HG03571 (cell line): ENCODE measurements at regions not wholly inside any gene's neighbourhood (a gene's known extent, or its start where the extent isn't known, plus 50 kb on each side); places are given as distances from the start of the nearest gene placed in this dataset.

ENCODE experiments used
- ATAC-seq: cut with Tn5 transposase; IDR thresholded peaks from one replicate; pipeline ENCODE4 v1.9.1; 2021; ENCODE audit not compliant: unreplicated experiment

DNA sequence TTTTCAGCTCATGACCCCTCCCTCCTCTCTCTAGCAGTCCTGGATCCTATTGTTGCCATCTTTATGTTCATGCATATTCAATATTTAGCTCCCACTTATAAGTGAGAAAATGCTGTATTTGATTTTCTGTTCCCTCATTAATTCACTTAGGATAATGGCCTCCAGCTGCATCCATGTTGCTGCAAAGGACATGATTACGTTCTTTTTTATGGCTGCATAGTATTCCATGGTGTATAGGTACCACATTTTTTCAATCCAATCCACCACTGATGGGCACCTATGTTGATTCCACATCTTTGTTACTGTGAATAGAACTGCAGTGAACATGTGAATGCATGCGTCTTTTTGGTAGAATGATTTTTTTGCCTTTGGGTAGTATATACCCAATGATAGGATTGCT is 188.4 kb downstream of the FOXL1 start:
- ATAC-seq, result no peak

DNA sequence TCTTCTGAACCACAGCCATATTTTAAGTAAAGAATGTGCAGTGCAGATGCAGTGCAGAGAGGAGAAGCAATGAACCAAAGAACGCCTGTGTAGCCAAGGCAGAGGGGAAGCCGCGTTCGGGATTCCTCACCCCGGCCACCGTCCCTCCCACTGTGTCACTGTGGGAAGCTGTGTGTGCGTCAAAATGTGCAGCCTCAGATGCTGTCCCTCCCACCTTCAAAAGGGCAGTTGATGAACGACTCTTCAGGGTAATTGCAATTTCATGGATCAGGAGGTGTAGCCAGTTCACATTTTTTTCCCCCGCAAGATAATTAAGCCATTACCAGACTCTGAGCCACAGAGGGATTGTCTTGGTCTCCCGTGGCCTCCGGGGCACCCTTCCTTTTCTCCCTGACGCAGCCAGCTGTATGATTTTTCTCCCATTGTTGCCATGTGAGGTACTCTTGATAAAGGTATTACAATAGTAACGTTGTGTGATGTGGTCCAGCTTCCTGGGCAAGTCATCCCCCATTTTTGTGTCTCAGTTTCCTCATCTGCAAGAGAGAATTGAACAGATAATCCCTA is 190.0 kb downstream of the FOXL1 start:
- no peak for ATAC-seq

DNA sequence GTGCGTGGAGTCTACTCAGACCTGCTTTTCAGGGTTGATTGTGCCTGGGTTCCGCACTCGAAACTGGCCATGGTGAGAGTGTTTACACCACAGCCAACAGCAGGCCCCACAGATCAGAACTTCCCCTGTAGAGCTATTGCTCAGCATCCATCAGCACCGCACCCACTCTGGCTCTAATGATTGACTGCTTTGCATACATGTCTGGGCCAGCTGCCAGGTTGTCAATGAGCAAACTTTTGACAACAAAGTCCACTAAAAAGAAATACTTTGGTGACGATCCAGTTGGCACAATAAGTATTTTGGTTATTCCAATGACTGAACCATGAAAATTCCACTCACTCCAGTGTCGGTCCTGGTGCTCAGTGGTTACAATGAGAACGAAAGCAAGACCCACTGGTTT is 190.7 kb downstream of the FOXL1 start:
- no peak for ATAC-seq

DNA sequence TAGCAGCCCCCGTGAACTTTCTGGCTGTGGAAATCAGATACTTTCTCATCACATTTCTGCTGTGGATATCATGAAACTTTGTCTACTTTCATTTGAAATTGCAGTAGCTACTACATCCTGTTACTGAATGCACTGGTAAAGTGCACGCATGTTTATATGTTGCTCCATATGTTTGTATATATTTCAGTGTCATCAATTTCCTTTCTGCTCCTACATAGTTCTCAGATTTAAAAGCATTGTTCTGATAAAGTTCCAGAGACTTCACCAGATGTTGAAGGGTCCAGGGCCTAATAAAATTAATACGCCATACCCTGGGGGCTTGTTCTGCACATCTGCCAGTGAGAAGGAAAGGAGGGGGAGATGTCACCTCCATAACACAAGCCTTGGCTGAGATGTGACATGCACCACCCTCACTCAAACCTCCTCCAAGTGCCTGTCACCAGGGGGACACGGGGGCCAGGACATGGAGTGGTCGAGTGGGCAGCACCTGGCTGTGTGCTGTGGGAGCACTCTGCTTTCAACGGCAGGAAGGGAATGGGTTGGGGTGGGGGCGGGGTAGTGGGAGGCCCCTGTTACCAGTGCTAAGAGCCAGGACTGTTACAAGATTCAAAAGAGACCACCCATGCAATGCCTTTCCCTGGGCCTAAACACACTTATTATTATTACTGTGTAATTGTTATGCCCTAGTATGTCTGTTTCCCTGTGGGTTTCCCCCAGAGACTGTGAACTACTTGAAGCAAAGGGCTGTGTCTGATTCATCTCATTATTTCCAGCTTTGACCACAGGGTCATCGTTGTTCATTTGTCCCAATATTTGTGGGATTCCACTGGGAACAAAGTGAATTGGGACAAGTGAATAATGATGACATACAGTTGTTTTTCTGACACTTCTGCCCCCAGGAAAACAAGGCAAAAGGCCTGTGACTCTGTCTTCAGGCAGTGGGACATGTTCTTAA is 193.4 kb downstream of the FOXL1 start:
- ATAC-seq, result no peak

DNA sequence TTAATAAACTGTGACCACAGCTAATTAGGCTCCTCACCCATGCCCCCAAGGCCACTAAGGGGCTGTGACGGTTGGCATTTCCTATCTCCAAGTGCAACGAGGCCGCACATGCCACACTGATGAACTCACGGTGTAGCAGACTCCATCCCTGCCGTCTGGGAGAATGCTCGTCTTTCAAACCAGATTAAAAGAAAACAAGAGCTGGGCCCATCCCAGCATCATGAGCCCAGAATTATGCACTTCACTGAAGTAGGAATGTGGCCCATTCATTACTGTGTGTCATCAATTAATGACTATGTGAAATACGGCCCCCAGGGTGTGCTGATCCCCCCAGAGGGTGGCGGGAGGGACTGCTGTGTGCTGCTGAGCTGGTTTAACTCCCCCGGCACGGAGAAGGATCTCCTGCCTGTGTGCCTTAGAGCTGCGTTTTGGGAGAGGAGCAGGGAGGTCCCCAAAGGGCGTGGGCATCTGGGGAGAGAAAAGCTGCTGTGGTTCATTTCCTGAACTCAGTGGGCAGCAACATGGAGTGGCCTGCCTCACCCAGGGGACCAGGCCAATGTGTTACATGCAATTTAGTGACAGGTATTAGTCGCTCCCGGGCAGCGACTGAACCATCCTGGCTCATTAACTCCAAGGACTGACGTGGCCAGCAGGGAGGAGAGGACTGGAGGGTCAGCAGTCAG is 194.5 kb downstream of the FOXL1 start:
- no peak for ATAC-seq

DNA sequence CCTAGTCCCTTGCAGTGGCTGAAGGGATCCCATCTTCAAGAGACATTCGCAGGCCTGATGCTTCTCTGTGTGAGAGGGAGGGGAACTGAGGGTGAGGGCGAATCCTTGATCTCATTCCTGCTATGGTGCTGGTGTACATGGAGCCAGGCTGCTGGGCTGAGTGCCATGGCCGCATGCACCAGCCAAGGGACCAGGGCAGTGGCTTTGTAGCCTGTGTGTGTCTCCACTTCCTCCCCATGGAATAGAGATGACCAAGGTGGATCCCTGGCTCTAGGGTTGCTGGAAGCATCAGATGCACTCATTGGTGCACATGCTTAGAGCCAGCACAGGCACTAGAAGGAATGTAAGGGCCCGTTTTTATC is 195.0 kb downstream of the FOXL1 start:
- no peak for ATAC-seq

DNA sequence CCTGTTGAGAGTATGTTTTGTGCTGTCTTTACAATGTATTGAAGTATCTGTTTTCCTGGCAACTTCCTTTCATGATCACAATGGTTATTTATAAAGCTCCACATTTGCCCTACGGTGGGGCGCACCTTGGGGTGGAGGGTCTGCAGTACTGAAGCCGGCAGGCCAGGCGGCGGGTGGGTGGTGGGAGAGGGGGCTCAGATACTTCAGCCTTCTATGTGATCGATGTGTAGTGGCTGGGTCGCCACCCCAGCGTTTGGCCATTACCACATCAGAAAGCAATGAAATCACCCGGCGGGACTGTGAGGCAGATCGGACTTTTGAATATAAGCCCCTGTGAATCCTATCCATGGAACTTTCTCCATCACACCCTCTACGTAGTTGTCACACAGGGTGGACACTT is 196.6 kb downstream of the FOXL1 start:
- no peak for ATAC-seq

DNA sequence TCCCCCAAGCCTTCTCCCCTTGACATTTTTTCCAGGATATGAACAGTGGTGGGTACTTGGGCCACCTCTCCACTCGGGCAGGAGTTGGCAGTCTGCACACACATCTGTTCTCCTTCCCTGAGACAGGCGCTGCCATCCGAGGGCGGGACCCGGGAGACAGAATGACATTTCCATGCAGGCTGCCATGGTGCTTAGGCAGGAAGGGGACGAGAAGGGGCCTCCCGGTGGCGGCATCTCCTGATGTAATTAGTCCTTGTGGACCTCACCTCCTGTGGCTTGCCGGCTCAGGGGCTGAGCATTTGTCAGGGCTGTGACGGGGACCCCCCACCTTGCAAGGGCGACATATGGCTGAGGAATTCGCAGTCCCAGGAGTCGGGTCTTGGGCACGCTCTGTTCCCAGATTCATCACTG is 197.2 kb downstream of the FOXL1 start:
- no peak for ATAC-seq

DNA sequence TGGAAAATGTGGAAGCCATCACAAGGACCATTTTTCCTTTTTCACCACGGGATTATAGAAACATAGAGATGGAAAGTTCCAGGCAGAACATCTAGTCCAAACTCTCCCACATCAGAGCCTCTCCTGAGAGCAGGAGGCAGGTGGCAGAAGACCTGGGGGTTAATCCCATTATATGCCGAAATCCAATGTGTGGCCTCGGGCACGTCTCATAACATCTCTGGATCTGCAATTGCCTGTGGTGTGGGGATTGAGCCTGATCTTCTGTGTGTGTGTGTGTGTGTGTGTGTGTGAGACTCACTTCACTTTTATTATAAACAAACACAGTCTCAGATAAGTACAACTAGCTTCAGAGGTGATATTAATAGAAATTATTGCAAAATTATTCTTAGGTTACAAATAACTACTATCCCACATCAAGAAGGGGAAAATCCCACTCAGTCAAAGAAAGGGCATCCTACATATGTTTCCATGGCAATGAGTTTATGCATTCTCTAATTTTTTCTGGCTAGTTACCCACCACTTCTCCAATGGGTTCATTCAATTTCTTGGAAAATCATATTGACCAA is 199.1 kb downstream of the FOXL1 start:
- ATAC-seq, result no peak

DNA sequence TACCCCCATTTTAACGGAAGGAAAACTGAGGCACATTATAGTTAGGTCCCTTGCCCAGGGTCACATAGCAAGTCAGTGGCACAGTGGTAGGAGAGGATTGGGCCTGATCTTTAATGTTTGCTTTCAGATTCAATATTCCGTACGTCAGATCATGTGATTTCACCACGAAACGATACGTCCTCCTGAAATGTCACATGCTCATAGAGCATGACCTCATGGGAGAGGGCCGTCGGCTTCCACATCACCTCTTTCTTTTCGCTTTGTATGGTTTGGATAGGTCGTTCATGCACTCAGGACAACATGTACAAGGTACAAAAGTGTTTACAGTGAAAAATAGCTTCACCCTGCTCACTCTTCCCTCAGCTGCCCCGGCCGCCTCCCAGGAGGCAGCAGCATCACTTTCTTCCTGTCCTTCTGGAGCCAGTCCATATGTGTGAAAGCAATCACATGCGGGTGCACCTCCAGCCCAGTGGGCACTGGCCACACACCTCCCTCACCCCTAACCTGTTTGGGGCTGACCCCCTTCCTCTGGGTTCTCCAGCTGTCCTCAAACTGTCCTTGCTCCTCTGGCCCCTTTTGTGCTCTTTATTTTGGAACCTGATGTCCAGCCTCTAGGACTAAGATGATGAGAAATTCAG is 199.9 kb downstream of the FOXL1 start:
- no peak for ATAC-seq

DNA sequence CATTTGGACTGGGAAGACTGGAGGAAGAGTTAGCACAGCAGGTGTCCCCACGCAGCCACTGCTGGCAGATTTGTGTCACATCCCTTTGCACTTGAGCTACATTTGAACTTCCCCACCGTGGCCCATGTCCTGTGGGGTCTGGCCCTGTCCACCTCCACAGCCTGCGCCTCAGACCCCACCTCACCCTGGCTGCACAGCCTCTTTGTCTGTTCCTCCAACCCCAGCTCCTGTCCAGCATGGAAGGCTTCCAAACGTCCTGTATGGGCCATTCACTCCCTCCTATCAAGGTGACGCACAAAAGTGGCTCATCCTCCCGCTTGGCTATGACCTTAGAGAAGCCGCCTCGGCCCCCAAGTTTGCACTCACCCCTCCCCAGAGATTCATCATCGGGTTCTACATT is 200.6 kb downstream of the FOXL1 start:
- no peak for ATAC-seq

DNA sequence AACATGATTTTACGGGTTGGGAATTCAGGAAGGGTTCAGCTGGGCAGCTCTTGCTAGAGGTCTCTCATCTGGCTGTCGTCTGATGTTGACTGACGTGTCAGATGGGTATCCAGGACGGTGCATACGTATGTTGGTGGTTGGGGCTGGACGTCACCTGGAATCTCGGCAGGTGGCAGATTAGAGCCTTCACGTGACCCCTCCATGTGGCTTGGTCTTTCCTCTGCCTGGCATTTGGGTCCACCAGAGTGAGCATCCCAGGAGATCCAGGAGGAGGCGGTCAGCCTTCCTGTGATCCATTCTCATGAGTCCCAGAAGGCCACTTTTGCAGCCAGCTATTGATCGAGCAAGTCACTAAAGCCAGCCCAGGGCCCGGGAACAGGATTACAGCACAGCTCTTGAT is 202.7 kb downstream of the FOXL1 start:
- no peak for ATAC-seq

DNA sequence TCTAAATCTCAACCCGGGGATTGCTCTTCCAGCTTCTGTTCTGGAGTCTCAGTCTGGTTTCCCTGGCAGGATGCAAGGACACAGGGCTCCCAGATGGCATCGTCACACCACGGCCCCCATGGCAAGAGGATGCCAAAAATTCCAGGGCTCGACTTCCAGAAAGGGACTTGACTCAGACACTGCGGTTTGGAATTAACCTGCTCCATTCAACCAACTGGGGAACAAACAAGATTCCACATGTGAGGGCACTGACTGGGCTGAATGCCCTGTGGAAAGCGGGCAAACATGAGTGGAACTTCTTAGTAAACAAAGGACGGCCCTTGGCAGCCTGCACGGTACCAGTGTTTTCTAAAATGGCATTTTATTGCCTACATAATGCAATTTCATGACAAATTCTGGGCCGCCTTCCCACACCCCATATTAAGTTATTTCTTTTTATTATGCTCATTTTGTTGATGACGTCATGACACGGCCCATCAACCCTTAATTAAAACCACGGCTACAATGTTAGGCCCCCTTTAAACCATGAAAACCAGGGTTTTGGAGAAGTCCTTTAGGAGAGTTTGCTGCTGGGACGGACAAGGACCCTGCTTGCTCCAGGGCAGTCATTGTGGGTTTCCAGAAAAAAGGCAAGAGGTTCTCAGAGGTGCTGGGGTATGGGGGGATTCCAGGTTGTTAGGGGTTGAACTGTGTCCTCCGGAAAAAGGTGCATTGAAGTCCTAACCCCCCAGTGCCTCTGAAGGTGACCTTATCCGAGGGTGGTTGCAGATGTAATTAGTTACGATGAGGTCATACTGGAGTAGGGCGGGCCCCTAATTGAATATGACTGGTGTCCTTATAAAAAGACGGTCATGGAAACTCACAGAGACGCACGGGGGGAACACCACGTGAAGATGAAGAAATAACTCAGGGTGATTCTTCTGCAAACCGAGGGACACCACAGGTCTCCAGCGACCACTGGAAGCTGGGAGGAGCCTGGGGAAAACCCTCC is 205.6 kb downstream of the FOXL1 start:
- ATAC-seq, result no peak

DNA sequence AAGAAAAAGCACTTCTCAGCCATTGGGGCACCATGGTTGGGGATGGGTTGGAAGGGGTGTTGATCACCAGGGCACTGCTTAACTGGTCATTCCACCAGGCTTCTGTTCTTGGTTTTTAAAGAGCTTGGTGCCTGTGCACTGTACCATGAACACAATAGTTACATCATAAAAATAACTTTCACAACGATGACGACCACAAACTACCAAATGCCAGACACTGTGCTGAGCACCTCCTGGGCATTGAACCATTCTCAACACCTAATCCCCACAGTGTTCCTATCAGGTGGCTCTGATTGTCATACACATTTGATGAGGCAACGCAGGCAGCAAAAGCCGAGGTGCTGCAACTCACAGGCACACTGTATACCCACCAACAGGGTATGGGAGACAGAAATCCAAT is 208.0 kb downstream of the FOXL1 start:
- ATAC-seq, result no peak

DNA sequence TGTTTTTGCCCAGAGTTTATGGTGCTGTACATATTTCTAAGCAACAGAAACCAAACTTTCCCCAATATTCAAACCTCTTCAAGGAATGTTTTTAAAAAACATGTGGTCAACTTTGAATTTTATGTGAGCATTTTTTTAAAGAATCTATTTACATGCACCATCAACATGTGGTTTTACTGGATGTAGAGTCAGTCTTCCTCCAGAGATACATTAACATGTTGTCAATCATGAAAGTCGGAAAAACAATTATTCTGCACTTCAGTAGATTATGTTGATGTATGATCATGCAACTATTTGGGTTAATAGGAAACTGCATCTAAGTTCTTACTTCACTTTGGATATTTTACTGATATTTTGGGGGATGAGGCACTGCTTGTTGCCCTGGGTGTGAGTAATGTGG is 208.6 kb downstream of the FOXL1 start:
- no peak for ATAC-seq

DNA sequence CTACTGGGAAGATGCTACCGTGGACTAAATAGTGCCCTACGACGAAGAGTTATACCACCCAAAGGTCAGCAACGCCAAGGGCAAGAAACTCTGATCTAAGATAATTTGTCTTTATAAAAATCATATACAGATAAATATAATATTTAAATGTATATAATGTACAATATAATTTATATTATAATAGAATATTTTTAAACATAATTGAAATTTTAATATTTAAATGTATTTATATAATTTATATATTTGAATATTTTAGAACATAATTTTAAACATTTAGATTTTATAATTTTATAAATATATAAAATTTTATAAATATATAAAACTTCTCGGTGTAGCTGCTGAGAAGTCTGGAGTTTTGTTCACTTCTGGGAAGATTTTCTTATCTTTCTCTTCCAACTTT is 209.2 kb downstream of the FOXL1 start:
- ATAC-seq, result no peak

DNA sequence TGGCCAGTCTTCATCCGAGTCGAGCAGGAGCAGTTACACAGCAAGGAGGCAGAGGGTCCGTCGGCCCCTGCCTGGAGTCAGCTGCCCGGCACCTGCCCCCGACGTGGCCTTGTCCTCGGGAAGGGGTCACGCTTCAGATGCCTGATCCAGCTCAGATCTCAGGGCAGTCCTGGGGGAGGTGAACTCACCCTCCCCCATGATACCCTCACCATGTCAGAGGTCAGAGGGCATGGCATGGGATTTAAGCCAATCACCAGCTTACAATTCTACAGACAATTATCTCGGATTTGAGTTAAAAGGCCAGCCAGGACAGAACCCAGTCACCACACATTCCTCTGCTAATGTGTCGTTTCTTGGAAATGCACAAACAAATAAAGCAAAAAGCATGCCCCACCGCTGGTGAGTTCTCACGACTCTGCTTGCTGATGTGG is 211.3 kb downstream of the FOXL1 start:
- ATAC-seq, result no peak

DNA sequence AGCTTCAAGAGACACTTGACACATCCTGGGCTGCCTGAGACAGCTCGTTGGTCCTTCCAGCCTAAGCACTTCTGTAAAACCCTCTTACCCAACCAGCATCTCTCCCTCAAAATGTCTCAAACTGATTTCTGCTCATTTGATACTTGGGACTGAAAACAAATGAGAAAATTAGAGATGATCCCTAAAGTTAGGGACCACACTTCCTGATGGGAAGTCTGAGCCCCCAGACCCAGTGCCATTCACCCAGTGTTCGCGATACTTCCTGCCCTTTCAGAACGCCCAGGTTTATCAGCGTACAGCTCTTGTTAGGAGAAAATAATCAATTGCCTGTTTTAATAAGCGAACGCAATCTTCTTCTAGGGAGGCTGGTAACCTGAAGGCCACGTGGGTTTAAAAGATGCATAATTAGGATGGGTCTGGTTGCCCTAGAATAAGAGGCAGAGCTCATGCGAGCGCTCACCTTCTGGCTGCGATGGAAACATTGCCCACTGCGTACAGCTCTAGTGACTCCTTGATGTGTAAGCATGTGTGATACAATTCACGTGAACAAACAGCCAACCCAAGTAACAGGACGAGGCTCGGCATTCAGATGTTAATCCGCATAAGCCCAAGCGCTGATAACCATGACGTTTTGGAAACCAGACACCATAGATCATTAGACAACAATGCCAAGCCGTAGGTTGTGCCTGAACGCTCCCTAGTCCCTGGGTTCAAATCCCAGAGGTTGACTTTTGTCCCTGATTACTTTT is 213.1 kb downstream of the FOXL1 start:
- ATAC-seq, result no peak

DNA sequence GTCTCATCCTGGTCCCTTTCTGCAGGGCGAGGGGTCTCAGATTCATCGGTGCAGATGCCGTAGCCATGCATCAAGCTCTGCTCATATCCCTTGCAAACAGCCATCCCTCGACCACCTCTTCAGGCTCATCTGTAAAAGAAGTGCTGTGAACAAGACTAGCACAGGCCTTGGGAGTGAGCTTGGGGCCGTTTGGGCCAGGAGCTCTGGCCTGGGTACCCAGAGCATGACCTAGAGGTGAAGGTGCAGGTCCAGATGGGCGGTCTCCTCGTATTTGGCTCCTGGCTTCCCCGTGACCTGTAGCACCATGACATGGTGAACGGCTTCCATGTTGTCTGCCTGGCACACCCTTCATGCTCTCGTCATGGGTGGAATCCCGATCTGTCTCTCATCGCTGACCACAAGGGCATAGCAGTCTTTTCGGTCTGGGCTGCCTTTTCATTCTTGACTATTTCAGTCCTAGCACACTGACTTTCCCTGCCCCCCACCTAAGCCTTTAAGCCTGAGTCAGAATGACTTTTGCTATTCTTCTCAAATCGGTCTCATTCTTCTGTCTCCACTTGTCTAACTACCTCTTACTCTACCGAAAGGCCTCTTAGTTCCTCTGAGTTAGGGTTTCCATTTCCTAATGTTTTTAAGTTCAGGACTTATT is 216.0 kb downstream of the FOXL1 start:
- no peak for ATAC-seq
